ENCODE measurements at regions not wholly inside any gene's neighbourhood (a gene's known extent, or its start where the extent isn't known, plus 50 kb on each side); places are given as distances from the start of the nearest gene placed in this dataset.
"Not testable (repeated sequence)": the region's sequence is repeated elsewhere in the genome, so short reads cannot be mapped to it uniquely, and the experiment has no call there.

- no peak for DNase-seq (ENCODE audit: low read depth)
Measured at GRCh38 chrX:40414335-40414734, 166.4 kb upstream of the ATP6AP2 start.

DNA sequence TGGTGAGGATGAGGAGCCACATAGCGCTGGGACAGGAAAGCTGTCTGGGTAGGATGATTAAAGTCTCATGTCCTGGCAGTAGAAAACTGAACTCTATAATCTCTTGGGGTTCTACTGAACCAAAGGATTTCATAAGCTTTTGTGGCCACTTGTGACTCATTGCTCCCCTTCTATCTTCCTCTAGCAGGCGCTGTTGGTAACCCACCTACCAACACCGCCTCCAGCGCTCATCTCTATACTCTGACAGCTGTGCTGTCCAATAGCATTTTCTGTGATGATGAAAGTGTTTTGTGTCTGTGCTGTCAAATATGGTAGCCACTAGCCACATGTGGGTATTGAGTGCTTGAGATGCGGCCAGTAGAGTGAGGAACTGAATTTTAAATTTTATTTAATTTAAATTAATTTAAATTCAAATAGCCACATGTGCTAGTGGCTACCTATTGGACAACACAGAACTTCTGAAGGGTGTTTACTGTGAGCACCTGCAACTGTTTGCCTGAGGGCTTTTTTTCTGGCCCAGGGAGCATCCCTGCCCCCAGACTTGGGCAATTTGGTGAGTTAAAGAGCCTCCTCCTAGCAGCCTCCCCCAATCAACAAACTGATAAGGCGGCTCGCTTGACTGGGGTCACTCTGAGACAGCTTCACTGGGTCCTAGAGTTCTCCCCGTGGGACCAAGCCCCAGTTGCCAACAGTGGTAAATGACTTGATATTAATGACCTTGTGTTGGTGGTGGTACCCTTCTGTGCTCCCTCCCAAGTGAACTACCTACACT is 169.2 kb upstream of the ATP6AP2 start:
- DNase-seq (ENCODE audit: low read depth), result peak; percentile 1

- no peak for DNase-seq (ENCODE audit: low read depth)
Measured at GRCh38 chrX:40410859-40411258, 169.9 kb upstream of the ATP6AP2 start.

- no peak for DNase-seq (ENCODE audit: low read depth)
Measured at GRCh38 chrX:40406330-40406859, 174.4 kb upstream of the ATP6AP2 start.

- DNase-seq (ENCODE audit: low read depth), result no peak
Measured at GRCh38 chrX:40405399-40405798, 175.4 kb upstream of the ATP6AP2 start.

GRCh38 chrX:40403757-40404156 is 177.0 kb upstream of the ATP6AP2 start:
- no peak for DNase-seq (ENCODE audit: low read depth)

GRCh38 chrX:40402831-40403533 is 177.8 kb upstream of the ATP6AP2 start:
- DNase-seq (ENCODE audit: low read depth), result peak; percentile 8

DNA sequence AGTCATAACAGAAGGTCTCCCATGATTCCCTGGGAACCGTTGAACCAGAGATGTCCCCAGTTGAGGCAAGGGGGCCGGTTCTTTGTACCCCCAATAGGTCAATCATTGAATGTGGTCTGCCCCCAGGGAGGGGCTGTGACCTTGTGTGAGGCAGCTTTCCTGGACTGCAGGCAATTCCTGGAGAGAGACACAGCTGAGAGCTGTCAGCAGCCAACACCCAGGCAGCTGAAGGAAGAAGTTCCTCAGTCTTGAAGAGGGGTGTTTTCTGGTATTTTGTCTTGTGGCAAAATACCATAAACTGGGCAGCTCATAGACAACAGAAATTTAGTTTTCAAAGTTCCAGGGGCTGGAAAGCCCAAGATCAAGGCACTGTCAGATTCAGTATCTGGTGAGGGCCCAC is 185.7 kb upstream of the ATP6AP2 start:
- DNase-seq (ENCODE audit: low read depth), result no peak

DNA sequence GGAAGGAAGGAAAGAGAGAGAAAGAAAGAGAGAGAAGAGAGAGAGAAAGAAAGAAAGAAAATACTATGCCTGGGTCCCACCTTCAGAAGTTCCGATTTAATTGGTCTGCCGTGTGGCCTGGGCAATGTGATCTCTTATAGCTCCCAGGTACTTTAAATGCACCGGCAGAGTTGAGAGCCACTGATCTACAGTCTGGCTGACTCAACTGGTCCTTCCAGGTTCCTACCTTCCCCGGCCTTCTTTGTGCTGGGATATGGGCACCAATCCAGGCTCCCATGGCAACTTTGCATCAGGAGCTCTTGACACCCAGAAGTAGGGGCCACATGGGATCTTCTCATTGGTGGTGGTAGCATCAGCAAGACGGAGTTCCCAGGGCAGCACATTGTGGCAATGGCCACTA is 186.5 kb upstream of the ATP6AP2 start:
- no peak for DNase-seq (ENCODE audit: low read depth)

- no peak for DNase-seq (ENCODE audit: low read depth)
Measured at GRCh38 chrX:40392599-40392998, 188.2 kb upstream of the ATP6AP2 start.

- no peak for DNase-seq (ENCODE audit: low read depth)
Measured at GRCh38 chrX:40391662-40392061, 189.1 kb upstream of the ATP6AP2 start.

- DNase-seq (ENCODE audit: low read depth), result no peak
Measured at GRCh38 chrX:40389555-40389954, 191.2 kb upstream of the ATP6AP2 start.

GRCh38 chrX:40388441-40388840 is 192.3 kb upstream of the ATP6AP2 start:
- DNase-seq (ENCODE audit: low read depth), result no peak

DNA sequence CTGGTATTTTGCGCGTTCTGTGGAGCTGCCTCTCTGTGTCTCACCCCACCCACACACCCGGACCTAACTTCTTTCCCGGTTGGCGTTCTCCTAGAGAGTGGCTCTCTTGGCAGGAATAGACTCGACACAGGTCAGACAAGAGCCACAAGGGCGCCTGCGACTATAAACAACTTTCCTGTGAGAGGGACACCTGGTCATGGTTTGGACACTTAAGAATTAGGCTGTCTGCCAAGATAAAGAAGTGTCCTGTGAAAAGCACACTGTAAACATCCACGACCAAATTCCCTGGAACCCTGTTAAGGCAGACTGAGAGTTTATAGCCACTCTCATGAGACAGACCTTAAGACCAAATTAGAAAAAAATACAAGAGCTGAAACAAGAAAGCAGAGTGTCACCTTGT is 192.9 kb upstream of the ATP6AP2 start:
- DNase-seq (ENCODE audit: low read depth), result not testable (repeated sequence)

GRCh38 chrX:40387311-40387710 is 193.5 kb upstream of the ATP6AP2 start:
- DNase-seq (ENCODE audit: low read depth), result not testable (repeated sequence)

- DNase-seq (ENCODE audit: low read depth), result no peak
Measured at GRCh38 chrX:40385682-40386081, 195.1 kb upstream of the ATP6AP2 start.

DNA sequence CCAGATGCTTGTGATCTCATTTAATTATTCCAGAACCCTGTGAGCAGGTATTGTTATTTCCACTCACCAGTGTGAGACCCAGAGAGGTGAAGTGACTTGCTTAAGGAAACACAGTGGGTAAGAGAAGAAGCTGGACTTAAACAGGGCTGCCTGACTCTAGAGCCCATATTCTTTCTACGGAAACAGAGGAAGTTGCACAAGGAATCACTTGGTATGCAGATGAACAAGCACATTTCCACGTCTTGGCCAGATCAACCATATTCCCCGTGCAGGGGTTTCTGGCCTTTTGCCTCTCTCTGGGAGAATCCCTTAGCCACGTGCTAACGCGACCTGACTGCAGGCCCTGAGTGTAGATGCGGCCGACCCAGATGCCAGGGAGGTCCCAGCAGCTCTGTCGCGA is 195.5 kb upstream of the ATP6AP2 start:
- DNase-seq (ENCODE audit: low read depth), result no peak

GRCh38 chrX:40383969-40384368 is 196.8 kb upstream of the ATP6AP2 start:
- DNase-seq (ENCODE audit: low read depth), result no peak

- no peak for DNase-seq (ENCODE audit: low read depth)
Measured at GRCh38 chrX:40383360-40383759, 197.4 kb upstream of the ATP6AP2 start.

GRCh38 chrX:40380655-40381488 is 199.9 kb upstream of the ATP6AP2 start:
- no peak for DNase-seq (ENCODE audit: low read depth)

GRCh38 chrX:40377684-40378083 is 203.1 kb upstream of the ATP6AP2 start:
- DNase-seq (ENCODE audit: low read depth), result no peak

DNA sequence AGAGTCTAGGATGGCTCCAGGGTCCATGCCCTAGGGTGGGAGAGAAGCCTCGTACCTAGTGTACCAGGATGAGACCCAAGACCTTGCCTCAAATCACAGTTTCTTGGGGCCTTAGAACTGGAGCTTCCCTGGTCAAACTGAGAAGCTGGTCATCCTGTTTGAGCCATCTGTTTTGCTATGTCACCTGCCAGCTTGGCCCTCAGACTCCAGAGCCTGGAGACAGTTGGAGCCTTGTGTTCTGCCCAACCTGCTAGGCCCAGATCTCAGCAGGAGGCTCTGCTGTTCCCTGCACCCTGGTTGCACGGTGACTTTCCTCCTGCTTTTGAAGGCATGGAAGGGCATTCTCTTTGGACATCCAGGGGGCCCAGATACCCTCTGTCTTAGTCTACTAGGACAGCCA is 206.3 kb upstream of the ATP6AP2 start:
- no peak for DNase-seq (ENCODE audit: low read depth)

Measured in LHCN-M2 (cell line).